ENCODE measurements at regions not wholly inside any gene's neighbourhood (a gene's known extent, or its start where the extent isn't known, plus 50 kb on each side); places are given as distances from the start of the nearest gene placed in this dataset.

GRCh38 chr6:68059899-68060298 is 575.2 kb upstream of the ADGRB3 start:
- ATAC-seq (no peak), DNase-seq (ENCODE audit: extremely low read depth in 1 of 4, low spot score in 3 of 4) (no peak), FAIRE-seq (peak; percentile 23)
- H3K27ac ChIP-seq (ENCODE audit: extremely low read depth, low read depth, low read length): no peak overlapping the region
- no TSS peak for BruUV-seq (replicated peaks)
- in situ Hi-C loops (cut with MboI): no loop called here
- 92% methylated on average over 4 of the region's 4 CpGs for WGBS (ENCODE audit: insufficient coverage, low coverage, missing lambda C conversion rate)
- H3K27me3 ChIP-seq (ENCODE audit: control insufficient read depth in 2 of 2, insufficient read depth in 2 of 2, low read length in 2 of 2): no peaks in the 10 kb centered on the region
- TF ChIP-seq HMGN3 (IDR thresholded peaks at IDR 0.05; ENCODE audit: borderline replicate concordance, extremely low read depth, insufficient read length, low read depth, low read length): no peak
- TF ChIP-seq ZBTB7A (IDR thresholded peaks at IDR 0.05; ENCODE audit: borderline replicate concordance, control insufficient read depth, low read depth, low read length): no peak
- TF ChIP-seq HOMEZ (CRISPR knock-in tag; IDR thresholded peaks at IDR 0.05): no peak
- no peak for TF ChIP-seq ETS1 (conservative IDR thresholded peaks at IDR 0.05; ENCODE audit: control insufficient read depth, low read depth, low read length)
- CTCF ChIA-PET (ENCODE audit: low intra/inter-chr PET ratio): no interaction called here
- no peak overlapping the region for H3K9ac ChIP-seq (ENCODE audit: insufficient read depth in 1 of 2, low read depth in 2 of 2, low read length in 2 of 2)
- no peaks in the 10 kb centered on the region; a peak in 1 of 5 replicates for H3K4me1 ChIP-seq (replicated peaks in 1 of 2; ENCODE audit: control insufficient read depth in 2 of 2, insufficient read depth in 2 of 2, low read length in 2 of 2)
- no peak overlapping the region for H3K4me2 ChIP-seq (ENCODE audit: insufficient read depth, low read length)
- POLR2A ChIA-PET: interaction anchor here (0.6 to 0.8 kb wide), 2 partner anchors 14 to 114 kb away, joined by 3 read pairs; no protein-coding TSS in a partner anchor
- no peaks in the 10 kb centered on the region for H3K9me1 ChIP-seq (ENCODE audit: control insufficient read depth, insufficient read depth, low read length)
- no peaks in the 10 kb centered on the region for H4K20me1 ChIP-seq (replicated peaks; ENCODE audit: control insufficient read depth, insufficient read depth, low read length)
- H3K79me2 ChIP-seq (ENCODE audit: control insufficient read depth, insufficient read depth, low read length): peaks cover 27% of the 10 kb centered on the region
- H2AFZ ChIP-seq (ENCODE audit: low read depth, low read length): no peak overlapping the region
- intact Hi-C loops (cut with micrococcal nuclease): no loop called here
- peaks cover 7% of the 10 kb centered on the region; the same call in 1 of the 2 replicates for H3K9me3 ChIP-seq (replicated peaks; ENCODE audit: control insufficient read depth, insufficient read depth, low read depth, low read length)
- peaks cover 10% of the 10 kb centered on the region; the same call in 2 of the 3 replicates for H3K36me3 ChIP-seq (ENCODE audit: control insufficient read depth, insufficient read depth, low read length)
- H3K4me3 ChIP-seq: no peak overlapping the region

All from K562 (cell line).